ENCODE measurements at regions not wholly inside any gene's neighbourhood (a gene's known extent, or its start where the extent isn't known, plus 50 kb on each side); places are given as distances from the start of the nearest gene placed in this dataset.

- TF ChIP-seq CTCF (IDR thresholded peaks at IDR 0.05; ENCODE audit: extremely low read depth in 1 of 2, insufficient read depth in 1 of 2, low read depth in 1 of 2, low read length in 2 of 2) (no peak), POLR2A (IDR thresholded peaks at IDR 0.05; ENCODE audit: low read depth, low read length) (no peak), JUN (IDR thresholded peaks at IDR 0.05; ENCODE audit: borderline replicate concordance, insufficient read depth, insufficient read length, low read depth) (no peak), POLR2AphosphoS5 (IDR thresholded peaks at IDR 0.05; ENCODE audit: insufficient read depth, low read depth, low read length) (no peak), EZH2 (IDR thresholded peaks at IDR 0.05; ENCODE audit: borderline replicate concordance, low read depth, low read length, severe bottlenecking) (no peak)
Measured at GRCh38 chr7:130931423-130931822, 197.4 kb upstream of the KLF14 start.
